GM13977 (cell line): ENCODE measurements at regions not wholly inside any gene's neighbourhood (a gene's known extent, or its start where the extent isn't known, plus 50 kb on each side); places are given as distances from the start of the nearest gene placed in this dataset.

Experiments
- DNase-seq: peaks from one replicate; pipeline ENCODE4 v3.0.0; 2012; ENCODE audit warnings: low spot score
- CTCF ChIP-seq: IDR thresholded peaks from 2 replicates; pipeline ENCODE4 v1.5.1; 2012; ENCODE audit warnings: mild to moderate bottlenecking, control low read depth; ENCODE audit not compliant: insufficient read depth; ENCODE audit errors: extremely low read depth, missing control alignments
- in situ Hi-C: fragments of 300-500 bp; cut with MboI; formaldehyde crosslinking; loops from one replicate; pipeline ENCODE4 v1.12.0; 2022; ENCODE audit warnings: low sequenced_read_pairs, low pct_unique_long_range_greater_than_20kb, mixed read lengths, inconsistent platforms; ENCODE audit not compliant: unreplicated experiment

GRCh38 chr13:74674720-74675119 is 540.5 kb upstream of the KLF12 start:
- in situ Hi-C loops, result no loop called here
- DNase-seq, result no peak
- TF ChIP-seq CTCF, result no peak

GRCh38 chr13:74669149-74669548 is 534.9 kb upstream of the KLF12 start:
- no peak for TF ChIP-seq CTCF
- in situ Hi-C loops, result no loop called here
- no peak for DNase-seq

- in situ Hi-C loops, result no loop called here
- no peak for TF ChIP-seq CTCF
- DNase-seq, result no peak
Observed at GRCh38 chr13:74667656-74668203, 533.5 kb upstream of the KLF12 start.

GRCh38 chr13:74662905-74663304 is 528.7 kb upstream of the KLF12 start:
- TF ChIP-seq CTCF, result no peak
- in situ Hi-C loops, result no loop called here
- DNase-seq, result no peak

GRCh38 chr13:74661851-74662250 is 527.6 kb upstream of the KLF12 start:
- in situ Hi-C loops, result no loop called here
- no peak for TF ChIP-seq CTCF
- DNase-seq, result no peak

- no peak for TF ChIP-seq CTCF
- in situ Hi-C loops, result no loop called here
- DNase-seq, result no peak
Observed at GRCh38 chr13:74657765-74658164, 523.6 kb upstream of the KLF12 start.

- no peak for DNase-seq
- TF ChIP-seq CTCF, result no peak
- in situ Hi-C loops, result no loop called here
Observed at GRCh38 chr13:74651121-74651520, 516.9 kb upstream of the KLF12 start.
